Endothelial cell (in vitro differentiated cells): ENCODE measurements at regions not wholly inside any gene's neighbourhood (a gene's known extent, or its start where the extent isn't known, plus 50 kb on each side); places are given as distances from the start of the nearest gene placed in this dataset.

ENCODE experiments used
- DNase-seq: peaks from one replicate; pipeline ENCODE4 v3.0.0; 2021; ENCODE audit warnings: low spot score
- H3K27ac Mint-ChIP-seq: one replicate; pipeline ENCODE4 v1.8.0; 2021; ENCODE audit warnings: mixed read lengths, inconsistent platforms; ENCODE audit not compliant: unreplicated experiment
- H3K27me3 Mint-ChIP-seq: one replicate; pipeline ENCODE4 v1.8.0; 2021; ENCODE audit warnings: mild to moderate bottlenecking, moderate library complexity, mixed read lengths, inconsistent platforms; ENCODE audit not compliant: unreplicated experiment
- H3K36me3 Mint-ChIP-seq: one replicate; pipeline ENCODE4 v1.8.0; 2021; ENCODE audit warnings: mild to moderate bottlenecking, low read depth, mixed read lengths, inconsistent platforms; ENCODE audit not compliant: unreplicated experiment
- H3K4me1 Mint-ChIP-seq: one replicate; pipeline ENCODE4 v1.8.0; 2021; ENCODE audit warnings: mild to moderate bottlenecking, mixed read lengths, inconsistent platforms; ENCODE audit not compliant: unreplicated experiment
- H3K4me3 Mint-ChIP-seq: one replicate; pipeline ENCODE4 v1.8.0; 2021; ENCODE audit warnings: mild to moderate bottlenecking, mixed read lengths, inconsistent platforms; ENCODE audit not compliant: unreplicated experiment
- H3K9me3 Mint-ChIP-seq: one replicate; pipeline ENCODE4 v1.8.0; 2021; ENCODE audit warnings: mixed read lengths, inconsistent platforms; ENCODE audit not compliant: unreplicated experiment
- CTCF ChIP-seq: fragments of 200-600 bp; sonication (generic); IDR thresholded peaks from one replicate; pipeline ENCODE4 v1.5.0; 2021; ENCODE audit warnings: antibody characterized with exemption; ENCODE audit not compliant: unreplicated experiment

GRCh38 chr6:113375950-113376846 lies 480.9 kb upstream of the MARCKS start:
- TF ChIP-seq CTCF, result no peak
- H3K4me1 Mint-ChIP-seq, result no peaks in the 10 kb centered on the region
- no peak for DNase-seq
- no peaks in the 10 kb centered on the region for H3K27me3 Mint-ChIP-seq
- H3K36me3 Mint-ChIP-seq, result no peaks in the 10 kb centered on the region
- no peak overlapping the region for H3K4me3 Mint-ChIP-seq
- no peak overlapping the region for H3K27ac Mint-ChIP-seq
- H3K9me3 Mint-ChIP-seq, result no peaks in the 10 kb centered on the region

GRCh38 chr6:113376847-113377165 lies 480.3 kb upstream of the MARCKS start:
- no peaks in the 10 kb centered on the region for H3K36me3 Mint-ChIP-seq
- no peaks in the 10 kb centered on the region for H3K4me1 Mint-ChIP-seq
- no peaks in the 10 kb centered on the region for H3K9me3 Mint-ChIP-seq
- H3K27me3 Mint-ChIP-seq, result no peaks in the 10 kb centered on the region
- H3K4me3 Mint-ChIP-seq, result no peak overlapping the region
- no peak overlapping the region for H3K27ac Mint-ChIP-seq
- no peak for DNase-seq
- TF ChIP-seq CTCF, result no peak

GRCh38 chr6:113377362-113377942 lies 479.7 kb upstream of the MARCKS start:
- no peaks in the 10 kb centered on the region for H3K9me3 Mint-ChIP-seq
- H3K4me3 Mint-ChIP-seq, result no peak overlapping the region
- H3K36me3 Mint-ChIP-seq, result no peaks in the 10 kb centered on the region
- no peaks in the 10 kb centered on the region for H3K27me3 Mint-ChIP-seq
- H3K4me1 Mint-ChIP-seq, result no peaks in the 10 kb centered on the region
- TF ChIP-seq CTCF, result no peak
- H3K27ac Mint-ChIP-seq, result no peak overlapping the region
- no peak for DNase-seq

GRCh38 chr6:113380591-113380990 lies 476.6 kb upstream of the MARCKS start:
- H3K27ac Mint-ChIP-seq, result no peak overlapping the region
- H3K27me3 Mint-ChIP-seq, result no peaks in the 10 kb centered on the region
- H3K4me1 Mint-ChIP-seq, result no peaks in the 10 kb centered on the region
- H3K9me3 Mint-ChIP-seq, result no peaks in the 10 kb centered on the region
- no peaks in the 10 kb centered on the region for H3K36me3 Mint-ChIP-seq
- no peak for DNase-seq
- no peak overlapping the region for H3K4me3 Mint-ChIP-seq
- no peak for TF ChIP-seq CTCF

- Mint-ChIP-seq H3K27me3 (no peaks in the 10 kb centered on the region), H3K27ac (no peak overlapping the region), H3K36me3 (no peaks in the 10 kb centered on the region), H3K9me3 (no peaks in the 10 kb centered on the region), H3K4me3 (no peak overlapping the region), H3K4me1 (no peaks in the 10 kb centered on the region)
- DNase-seq, result no peak
- TF ChIP-seq CTCF, result no peak
Observed at GRCh38 chr6:113381232-113381631, 475.9 kb upstream of the MARCKS start.
